ENCODE measurements at regions not wholly inside any gene's neighbourhood (a gene's known extent, or its start where the extent isn't known, plus 50 kb on each side); places are given as distances from the start of the nearest gene placed in this dataset.
"Not testable (repeated sequence)": the region's sequence is repeated elsewhere in the genome, so short reads cannot be mapped to it uniquely, and the experiment has no call there.

GRCh38 chr10:57593983-57594573 lies 673.6 kb downstream of the IPMK start:
- no peak for DNase-seq (ENCODE audit: low spot score in 2 of 2, unreplicated experiment in 2 of 2)
- Mint-ChIP-seq H3K36me3 (no peaks in the 10 kb centered on the region), H3K9me3 (peaks cover 12% of the 10 kb centered on the region)

GRCh38 chr10:57579926-57580325 lies 687.8 kb downstream of the IPMK start:
- H3K9me3 Mint-ChIP-seq: peaks cover 26% of the 10 kb centered on the region
- H3K4me1 Mint-ChIP-seq: peaks cover 3% of the 10 kb centered on the region
- peak; percentile 26 for TF ChIP-seq CTCF (IDR thresholded peaks at IDR 0.05; ENCODE audit: unreplicated experiment)
- H3K36me3 Mint-ChIP-seq: no peaks in the 10 kb centered on the region
- H3K27me3 Mint-ChIP-seq (ENCODE audit: low read depth): no peaks in the 10 kb centered on the region
- H3K27ac Mint-ChIP-seq: no peak overlapping the region
- no peak overlapping the region for H3K4me3 Mint-ChIP-seq
- DNase-seq (ENCODE audit: low spot score in 2 of 2, unreplicated experiment in 2 of 2): no peak

More at GRCh38 chr10:57593983-57594573, 673.6 kb downstream of the IPMK start:
- peaks cover 6% of the 10 kb centered on the region for H3K4me1 Mint-ChIP-seq
- H3K4me3 Mint-ChIP-seq: no peak overlapping the region
- no peak overlapping the region for H3K27ac Mint-ChIP-seq
- TF ChIP-seq CTCF (IDR thresholded peaks at IDR 0.05; ENCODE audit: unreplicated experiment): no peak
- no peaks in the 10 kb centered on the region for H3K27me3 Mint-ChIP-seq (ENCODE audit: low read depth)

GRCh38 chr10:57562211-57562610 lies 705.5 kb downstream of the IPMK start:
- H3K27ac Mint-ChIP-seq: no peak overlapping the region
- no peaks in the 10 kb centered on the region for H3K36me3 Mint-ChIP-seq
- no peak for TF ChIP-seq CTCF (IDR thresholded peaks at IDR 0.05; ENCODE audit: unreplicated experiment)
- no peaks in the 10 kb centered on the region for H3K27me3 Mint-ChIP-seq (ENCODE audit: low read depth)
- peaks cover 14% of the 10 kb centered on the region for H3K9me3 Mint-ChIP-seq
- H3K4me3 Mint-ChIP-seq: no peak overlapping the region
- H3K4me1 Mint-ChIP-seq: no peaks in the 10 kb centered on the region
- no peak for DNase-seq (ENCODE audit: low spot score in 2 of 2, unreplicated experiment in 2 of 2)

- DNase-seq (ENCODE audit: low spot score in 2 of 2, unreplicated experiment in 2 of 2); H3K4me3 Mint-ChIP-seq; H3K9me3 Mint-ChIP-seq; H3K27me3 Mint-ChIP-seq (ENCODE audit: low read depth); H3K27ac Mint-ChIP-seq; H3K36me3 Mint-ChIP-seq; H3K4me1 Mint-ChIP-seq: not testable (repeated sequence)
Measured at GRCh38 chr10:57551774-57552173, 715.9 kb downstream of the IPMK start.

- H3K9me3 Mint-ChIP-seq: peaks cover 3% of the 10 kb centered on the region
- H3K4me3 Mint-ChIP-seq: no peak overlapping the region
- DNase-seq (ENCODE audit: low spot score in 2 of 2, unreplicated experiment in 2 of 2): no peak
Measured at GRCh38 chr10:57535306-57535705, 732.4 kb downstream of the IPMK start.

GRCh38 chr10:57513637-57514036 lies 754.1 kb downstream of the IPMK start:
- H3K9me3 Mint-ChIP-seq: peaks cover 1% of the 10 kb centered on the region
- no peaks in the 10 kb centered on the region for H3K4me1 Mint-ChIP-seq
- TF ChIP-seq CTCF (IDR thresholded peaks at IDR 0.05; ENCODE audit: unreplicated experiment): no peak
- H3K4me3 Mint-ChIP-seq: no peak overlapping the region
- H3K36me3 Mint-ChIP-seq: no peaks in the 10 kb centered on the region
- no peak overlapping the region for H3K27ac Mint-ChIP-seq
- DNase-seq (ENCODE audit: low spot score in 2 of 2, unreplicated experiment in 2 of 2): no peak
- H3K27me3 Mint-ChIP-seq (ENCODE audit: low read depth): no peaks in the 10 kb centered on the region

More at GRCh38 chr10:57535306-57535705, 732.4 kb downstream of the IPMK start:
- H3K4me1 Mint-ChIP-seq: no peaks in the 10 kb centered on the region
- no peak overlapping the region for H3K27ac Mint-ChIP-seq
- no peak for TF ChIP-seq CTCF (IDR thresholded peaks at IDR 0.05; ENCODE audit: unreplicated experiment)
- H3K27me3 Mint-ChIP-seq (ENCODE audit: low read depth): no peaks in the 10 kb centered on the region
- no peaks in the 10 kb centered on the region for H3K36me3 Mint-ChIP-seq
